GM21786 (cell line): ENCODE measurements at regions not wholly inside any gene's neighbourhood (a gene's known extent, or its start where the extent isn't known, plus 50 kb on each side); places are given as distances from the start of the nearest gene placed in this dataset.
A peak's percentile ranks its signal among the peaks of the same experiment; 100 is the strongest.
"Not testable (repeated sequence)": the region's sequence is repeated elsewhere in the genome, so short reads cannot be mapped to it uniquely, and the experiment has no call there.

Experiments used
- ATAC-seq: cut with Tn5 transposase; IDR thresholded peaks from one replicate; pipeline ENCODE4 v1.9.1; 2021; ENCODE audit not compliant: unreplicated experiment

GRCh38 chr5:98263084-98263483 lies 510.4 kb upstream of the RGMB start:
- no peak for ATAC-seq

- no peak for ATAC-seq
Observed at GRCh38 chr5:98268162-98268860, 505.2 kb upstream of the RGMB start.

- no peak for ATAC-seq
Observed at GRCh38 chr5:98275980-98276379, 497.5 kb upstream of the RGMB start.

GRCh38 chr5:98282521-98282920 lies 490.9 kb upstream of the RGMB start:
- no peak for ATAC-seq

- no peak for ATAC-seq
Observed at GRCh38 chr5:98292496-98292895, 481.0 kb upstream of the RGMB start.

- no peak for ATAC-seq
Observed at GRCh38 chr5:98296426-98296825, 477.0 kb upstream of the RGMB start.

GRCh38 chr5:98299435-98299834 lies 474.0 kb upstream of the RGMB start:
- no peak for ATAC-seq

GRCh38 chr5:98301547-98301946 lies 471.9 kb upstream of the RGMB start:
- ATAC-seq = no peak

GRCh38 chr5:98307811-98308210 lies 465.7 kb upstream of the RGMB start:
- no peak for ATAC-seq

GRCh38 chr5:98308231-98308630 lies 465.2 kb upstream of the RGMB start:
- no peak for ATAC-seq

GRCh38 chr5:98308960-98309359 lies 464.5 kb upstream of the RGMB start:
- ATAC-seq = no peak

- peak; percentile 74 for ATAC-seq
Observed at GRCh38 chr5:98309785-98310598, 463.5 kb upstream of the RGMB start.

- ATAC-seq = no peak
Observed at GRCh38 chr5:98314292-98314691, 459.2 kb upstream of the RGMB start.

GRCh38 chr5:98318386-98318785 lies 455.1 kb upstream of the RGMB start:
- ATAC-seq = no peak

GRCh38 chr5:98319299-98320011 lies 454.0 kb upstream of the RGMB start:
- no peak for ATAC-seq

GRCh38 chr5:98320343-98320742 lies 453.1 kb upstream of the RGMB start:
- ATAC-seq = no peak

- no peak for ATAC-seq
Observed at GRCh38 chr5:98321361-98321760, 452.1 kb upstream of the RGMB start.

GRCh38 chr5:98325187-98325586 lies 448.3 kb upstream of the RGMB start:
- ATAC-seq = not testable (repeated sequence)

GRCh38 chr5:98328015-98328414 lies 445.4 kb upstream of the RGMB start:
- ATAC-seq = no peak

GRCh38 chr5:98330871-98331270 lies 442.6 kb upstream of the RGMB start:
- ATAC-seq = no peak

GRCh38 chr5:98333921-98334320 lies 439.5 kb upstream of the RGMB start:
- no peak for ATAC-seq

GRCh38 chr5:98334946-98335345 lies 438.5 kb upstream of the RGMB start:
- no peak for ATAC-seq
